Sigmoid colon (tissue), 4 donors: ENCODE measurements at regions not wholly inside any gene's neighbourhood (a gene's known extent, or its start where the extent isn't known, plus 50 kb on each side); places are given as distances from the start of the nearest gene placed in this dataset.

Source experiments
- CTCF ChIP-seq, 4 experiments: fragments of 450-650 bp in 3 of 4; fragments of 200-600 bp in 1 of 4; IDR thresholded peaks; one replicate each; pipeline ENCODE4 v1.5.1; 2016 to 2019; ENCODE audit warnings: antibody characterized with exemption in 4 of 4, mild to moderate bottlenecking in 3 of 4, moderate library complexity in 2 of 4
- POLR2A ChIP-seq, 2 donors: fragments of 450-650 bp; IDR thresholded peaks; one replicate each; pipeline ENCODE4 v1.6.1; 2016; ENCODE audit warnings: antibody characterized with exemption in 2 of 2, mild to moderate bottlenecking in 2 of 2, moderate library complexity in 2 of 2
- POLR2AphosphoS5 ChIP-seq, 4 donors: sonication (generic); formaldehyde crosslinking; IDR thresholded peaks; one replicate each; pipeline ENCODE4 v1.6.1; 2017; ENCODE audit warnings: antibody characterized with exemption in 4 of 4

GRCh38 chr20:52035498-52035897 is 156.1 kb downstream of the ZFP64 start:
- TF ChIP-seq POLR2A (IDR thresholded peaks at IDR 0.05) (no peak), CTCF (IDR thresholded peaks at IDR 0.05) (no peak), POLR2AphosphoS5 (IDR thresholded peaks at IDR 0.05) (no peak)
